A673 (cell line): ENCODE measurements at regions not wholly inside any gene's neighbourhood (a gene's known extent, or its start where the extent isn't known, plus 50 kb on each side); places are given as distances from the start of the nearest gene placed in this dataset.

Experiments used
- BruUV-seq: library from RNA; stranded (reverse); fragments of 400-500 nt; replicated peaks from 2 replicates; lab custom pipeline; 2021; lab: Mats Ljungman, UMichigan
- CTCF ChIA-PET: fragments of 300-600 bp; sonication (Branson Sonifier 250); formaldehyde crosslinking; loops from one replicate; lab custom pipeline; 2022; ENCODE audit warnings: antibody characterized with exemption; lab: Charles Lee
- POLR2A ChIA-PET: fragments of 300-600 bp; sonication (Branson Sonifier 250); formaldehyde crosslinking; loops from one replicate; lab custom pipeline; 2022; ENCODE audit warnings: antibody characterized with exemption; ENCODE audit not compliant: low non-redundant PET; lab: Charles Lee
- DNase-seq: peaks from one replicate; pipeline ENCODE4 v3.0.0-alpha.2; 2015; ENCODE audit warnings: low spot score
- H3K27ac ChIP-seq: fragments of 200-600 bp; sonication (generic); 2 replicates; pipeline ENCODE4 v1.5.1; 2016; ENCODE audit warnings: mixed run types, low read depth, mild to moderate bottlenecking, mixed read lengths, antibody characterized with exemption, low read length; ENCODE audit not compliant: poor library complexity, severe bottlenecking
- H3K27me3 ChIP-seq: fragments of 200-600 bp; sonication (generic); replicated peaks from 2 replicates; pipeline ENCODE4 v1.6.1; 2017; ENCODE audit warnings: mixed run types, low read depth, mild to moderate bottlenecking, mixed read lengths, antibody characterized with exemption, low read length; ENCODE audit not compliant: insufficient read depth, poor library complexity
- H3K36me3 ChIP-seq: fragments of 200-600 bp; sonication (generic); 2 replicates; pipeline ENCODE4 v1.6.1; 2016; ENCODE audit warnings: mixed run types, mild to moderate bottlenecking, mixed read lengths, antibody characterized with exemption, low read length; ENCODE audit not compliant: insufficient read depth, poor library complexity, severe bottlenecking
- H3K4me1 ChIP-seq: fragments of 200-600 bp; sonication (generic); 2 replicates; pipeline ENCODE4 v1.6.1; 2017; ENCODE audit warnings: mixed run types, mild to moderate bottlenecking, mixed read lengths, antibody characterized with exemption, low read length; ENCODE audit not compliant: insufficient read depth, poor library complexity, severe bottlenecking
- H3K4me3 ChIP-seq: fragments of 200-600 bp; sonication (generic); 2 replicates; pipeline ENCODE4 v1.5.1; 2016; ENCODE audit warnings: low read depth, mixed run types, mild to moderate bottlenecking, mixed read lengths, low read length; ENCODE audit not compliant: poor library complexity, severe bottlenecking
- H3K9me3 ChIP-seq: fragments of 200-600 bp; sonication (generic); 2 replicates; pipeline ENCODE4 v1.6.1; 2016; ENCODE audit warnings: mixed run types, low read depth, mild to moderate bottlenecking, mixed read lengths, antibody characterized with exemption, low read length; ENCODE audit not compliant: poor library complexity, severe bottlenecking
- CTCF ChIP-seq: fragments of 300-800, 200-600 bp; sonication (generic); conservative IDR thresholded peaks from 2 replicates; pipeline ENCODE4 v1.5.1; 2017; ENCODE audit warnings: low read depth, mild to moderate bottlenecking, antibody characterized with exemption, low read length, moderate library complexity, mixed read lengths
- EZH2 ChIP-seq: fragments of 200-600 bp; sonication (generic); IDR thresholded peaks from 2 replicates; pipeline ENCODE4 v1.6.1; 2017; ENCODE audit warnings: borderline replicate concordance, low read depth, mild to moderate bottlenecking, mixed read lengths, antibody characterized with exemption, low read length; ENCODE audit not compliant: poor library complexity, severe bottlenecking
- intact Hi-C: fragments of 100-400 bp; cut with micrococcal nuclease; formaldehyde crosslinking; loops from one replicate; pipeline ENCODE4 v1.10.0; 2022; ENCODE audit not compliant: unreplicated experiment

- TF ChIP-seq EZH2 (no peak), CTCF (no peak)
- no peak for DNase-seq
- no peaks in the 10 kb centered on the region for H3K9me3 ChIP-seq
- no peaks in the 10 kb centered on the region for H3K36me3 ChIP-seq
- H3K4me3 ChIP-seq: no peak overlapping the region
- H3K27me3 ChIP-seq: no peaks in the 10 kb centered on the region
- no peaks in the 10 kb centered on the region for H3K4me1 ChIP-seq
- no TSS peak for BruUV-seq
- POLR2A ChIA-PET: no interaction called here
- intact Hi-C loops: no loop called here
- CTCF ChIA-PET: no interaction called here
- H3K27ac ChIP-seq: no peak overlapping the region
Measured at GRCh38 chr11:79922641-79923040, 481.8 kb upstream of the TENM4 start.

- Histone ChIP-seq H3K27ac (no peak overlapping the region), H3K27me3 (no peaks in the 10 kb centered on the region), H3K36me3 (no peaks in the 10 kb centered on the region), H3K4me3 (no peak overlapping the region), H3K9me3 (no peaks in the 10 kb centered on the region), H3K4me1 (no peaks in the 10 kb centered on the region)
- TF ChIP-seq CTCF (no peak), EZH2 (no peak)
- no peak for DNase-seq
- POLR2A ChIA-PET: no interaction called here
- intact Hi-C loops: no loop called here
- no TSS peak for BruUV-seq
- CTCF ChIA-PET: no interaction called here
Measured at GRCh38 chr11:79920480-79920879, 479.6 kb upstream of the TENM4 start.

- CTCF ChIA-PET: no interaction called here
- POLR2A ChIA-PET: no interaction called here
- Histone ChIP-seq H3K27me3 (no peaks in the 10 kb centered on the region), H3K4me3 (no peak overlapping the region), H3K27ac (no peak overlapping the region), H3K4me1 (no peaks in the 10 kb centered on the region), H3K36me3 (no peaks in the 10 kb centered on the region), H3K9me3 (no peaks in the 10 kb centered on the region)
- no peak for TF ChIP-seq EZH2
- no peak for TF ChIP-seq CTCF
- BruUV-seq: no TSS peak
- intact Hi-C loops: no loop called here
- DNase-seq: no peak
Measured at GRCh38 chr11:79919350-79919749, 478.5 kb upstream of the TENM4 start.
